Motor neuron (in vitro differentiated cells): ENCODE measurements at regions not wholly inside any gene's neighbourhood (a gene's known extent, or its start where the extent isn't known, plus 50 kb on each side); places are given as distances from the start of the nearest gene placed in this dataset.
"Not testable (repeated sequence)": the region's sequence is repeated elsewhere in the genome, so short reads cannot be mapped to it uniquely, and the experiment has no call there.

Source experiments
- ATAC-seq, 8 experiments: fragments of 200-7000 bp; cut with Tn5 transposase; replicated peaks in 6 of 8; 2 replicates each; pipeline ENCODE4 v1.8.0; 2021; ENCODE audit warnings: mild to moderate bottlenecking in 8 of 8, moderate library complexity in 8 of 8
- H3K27ac ChIP-seq, 2 donors: fragments of 250-450 bp; sonication (Bioruptor Pico); 2 replicates each; pipeline ENCODE4 v1.9.0; 2021; ENCODE audit warnings: antibody characterized with exemption in 2 of 2, mild to moderate bottlenecking in 2 of 2, moderate library complexity in 1 of 2
- H3K4me1 ChIP-seq, 2 donors: fragments of 250-450 bp; sonication (Bioruptor Pico); replicated peaks in 1 of 2; 2 replicates each; pipeline ENCODE4 v1.6.1; 2021; ENCODE audit warnings: antibody characterized with exemption in 2 of 2, mild to moderate bottlenecking in 2 of 2, moderate library complexity in 1 of 2
- H3K4me3 ChIP-seq, 5 donors: fragments of 250-450 bp; sonication (Bioruptor Pico); 2 replicates each; pipeline ENCODE4 v1.9.0; 2021; ENCODE audit warnings: antibody characterized with exemption in 5 of 5, mild to moderate bottlenecking in 5 of 5, moderate library complexity in 4 of 5
- WGBS, 10 experiments: fragments of 450-650 bp; shearing (Covaris generic); methylation state at CpG; one replicate each; pipeline ENCODE4 v1.0.0; 2022; 5-methylcytosine and 5-hydroxymethylcytosine counted together
- in situ Hi-C, 9 experiments: fragments of 400-800 bp; cut with MboI; loops; one replicate each; pipeline ENCODE4 v1.15.0; 2021; ENCODE audit warnings: low sequenced_read_pairs in 9 of 9, low pct_unique_long_range_greater_than_20kb in 2 of 9; ENCODE audit not compliant: unreplicated experiment in 9 of 9

- H3K27ac ChIP-seq, result no peak overlapping the region
- WGBS, 10 experiments, result 0 to 46% (median 26%) methylated on average over 1 of the region's 1 CpG; no CpG with 5 or more reads in 2 of the 10 experiments
These were observed 423.0 kb downstream of the TECRL start for GRCh38 chr4:63986253-63986652.

DNA sequence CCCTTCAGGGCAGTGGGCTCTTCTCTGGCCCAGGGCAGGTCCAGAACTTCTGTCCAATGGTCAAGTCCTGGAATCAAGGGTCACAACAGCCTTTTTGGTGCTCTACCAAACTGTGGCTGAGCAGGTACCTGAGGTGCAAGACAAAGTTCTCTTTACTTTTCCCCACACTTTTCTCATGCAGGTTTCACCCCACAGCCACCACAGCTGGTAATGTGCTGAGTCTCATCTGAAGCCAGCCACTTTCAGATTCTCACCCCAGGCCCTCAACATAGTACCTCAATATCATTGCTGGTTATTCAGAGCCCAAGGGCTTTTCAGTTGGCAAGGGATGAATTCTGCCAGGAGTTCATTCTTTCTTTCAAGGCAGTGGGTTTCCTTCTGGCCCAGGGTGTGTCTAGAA, 426.0 kb downstream of the TECRL start:
- no peaks in the 10 kb centered on the region for H3K4me1 ChIP-seq
- H3K27ac ChIP-seq, result no peak overlapping the region
- in situ Hi-C loops, result no loop called here
- no peak for ATAC-seq
- no peak overlapping the region for H3K4me3 ChIP-seq

More at GRCh38 chr4:63986253-63986652, 423.0 kb downstream of the TECRL start:
- no peak for ATAC-seq
- in situ Hi-C loops, result no loop called here
- H3K4me1 ChIP-seq, result no peaks in the 10 kb centered on the region
- no peak overlapping the region for H3K4me3 ChIP-seq

GRCh38 chr4:63965875-63966274, 443.4 kb downstream of the TECRL start:
- WGBS, 10 experiments, result 0 to 63% (median 52%) methylated on average over 2 of the region's 2 CpGs; no CpG with 5 or more reads in 1 of the 10 experiments
- no peak for ATAC-seq
- in situ Hi-C loops, result no loop called here
- H3K4me1 ChIP-seq, result no peaks in the 10 kb centered on the region
- no peak overlapping the region for H3K4me3 ChIP-seq
- no peak overlapping the region for H3K27ac ChIP-seq

DNA sequence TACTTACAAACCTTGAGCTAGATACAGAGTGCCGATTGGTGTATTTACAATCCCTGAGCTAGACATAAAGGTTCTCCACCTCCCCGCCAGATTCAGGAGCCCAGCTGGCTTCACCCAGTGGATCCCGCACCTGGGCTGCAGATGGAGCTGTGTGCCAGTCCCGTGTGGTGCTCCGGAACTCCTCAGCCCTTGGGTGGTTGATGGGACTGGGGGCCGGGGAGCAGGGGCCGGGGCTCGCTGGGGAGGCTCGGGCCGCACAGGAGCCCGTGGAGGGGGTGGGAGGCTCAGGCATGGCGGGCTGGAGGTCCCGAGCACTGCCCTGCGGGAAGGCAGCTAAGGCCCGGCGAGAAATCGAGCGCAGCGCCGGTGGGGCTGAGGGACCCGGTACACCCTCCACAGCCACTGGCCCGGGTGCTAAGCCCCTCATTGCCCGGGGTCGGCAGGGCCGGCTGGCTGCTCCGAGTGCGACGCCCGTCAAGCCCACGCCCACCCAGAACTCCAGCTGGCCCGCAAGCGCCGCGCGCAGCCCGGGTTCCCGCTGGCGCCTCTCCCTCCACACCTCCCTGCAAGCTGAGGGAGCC, 466.5 kb downstream of the TECRL start:
- H3K4me1 ChIP-seq, H3K4me3 ChIP-seq, in situ Hi-C loops, ATAC-seq, H3K27ac ChIP-seq: not testable (repeated sequence)
- WGBS, 10 experiments, result 90 to 98% (median 90%) methylated on average over 2 to 16 of the region's 38 CpGs; no CpG with 5 or more reads in 7 of the 10 experiments

DNA sequence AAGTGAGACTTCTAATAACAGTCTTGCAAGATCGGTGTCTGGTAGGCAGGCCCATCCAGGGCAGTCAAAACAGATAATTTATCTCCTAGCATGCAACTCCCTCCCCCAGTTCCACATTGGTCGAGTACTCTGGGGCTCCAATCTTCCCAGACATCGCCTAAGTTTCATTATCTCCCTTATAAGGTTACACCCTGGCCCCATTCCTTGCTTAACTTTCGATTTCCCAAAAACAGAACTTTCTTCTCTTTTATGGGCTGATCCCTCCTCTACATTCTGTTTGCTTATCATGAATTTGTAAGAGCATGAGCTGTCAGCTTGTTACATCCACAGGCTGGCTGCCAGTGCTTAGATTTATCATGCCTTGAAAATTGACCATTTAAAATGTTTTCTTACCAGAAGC, 471.3 kb downstream of the TECRL start:
- H3K4me3 ChIP-seq, result no peak overlapping the region
- WGBS, 10 experiments, result 0 to 94% (median 67%) methylated on average over 1 to 4 of the region's 4 CpGs
- in situ Hi-C loops, result no loop called here
- H3K27ac ChIP-seq, result no peak overlapping the region
- peak in 3 of 8 experiments; percentile 57 to 89 (median 84) for ATAC-seq
- H3K4me1 ChIP-seq, result no peaks in the 10 kb centered on the region

DNA sequence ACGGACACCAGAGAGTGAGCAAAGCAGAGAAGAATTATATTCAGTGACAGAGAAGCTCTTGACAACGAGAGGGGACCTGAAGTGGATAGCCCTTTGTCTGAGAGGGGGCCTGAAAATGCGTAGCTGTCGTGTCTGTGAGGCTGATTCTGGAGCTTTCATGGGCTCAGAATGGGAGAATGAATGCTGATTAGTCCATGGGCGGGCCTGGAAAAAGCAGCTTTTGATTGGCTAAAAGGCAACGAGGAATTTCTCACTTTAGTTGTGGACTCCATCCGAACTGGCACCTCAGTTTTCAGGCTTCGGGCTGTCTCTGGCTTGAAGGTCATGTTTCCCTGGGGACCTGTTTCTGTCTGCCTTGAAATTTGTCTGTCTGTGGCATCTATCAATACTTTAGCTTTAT, 487.1 kb downstream of the TECRL start:
- no peaks in the 10 kb centered on the region for H3K4me1 ChIP-seq
- in situ Hi-C loops, result no loop called here
- WGBS, 10 experiments, result 0 to 75% (median 67%) methylated on average over 1 to 6 of the region's 8 CpGs; no CpG with 5 or more reads in 2 of the 10 experiments
- no peak for ATAC-seq
- H3K4me3 ChIP-seq, result no peak overlapping the region
- H3K27ac ChIP-seq, result no peak overlapping the region

- in situ Hi-C loops, result no loop called here
- no peak overlapping the region for H3K4me3 ChIP-seq
- ATAC-seq, result peak in 1 of 8 experiments; percentile 27
- no peak overlapping the region for H3K27ac ChIP-seq
- WGBS, 10 experiments, result 5 to 100% (median 94%) methylated on average over 1 to 9 of the region's 10 CpGs; no CpG with 5 or more reads in 1 of the 10 experiments
- H3K4me1 ChIP-seq, result no peaks in the 10 kb centered on the region
These were observed 487.7 kb downstream of the TECRL start for GRCh38 chr4:63921561-63921960.

GRCh38 chr4:63919636-63920365, 489.4 kb downstream of the TECRL start:
- H3K4me1 ChIP-seq, result no peaks in the 10 kb centered on the region
- no peak overlapping the region for H3K4me3 ChIP-seq
- in situ Hi-C loops, result no loop called here
- H3K27ac ChIP-seq, result no peak overlapping the region
- WGBS, 10 experiments, result 0 to 92% (median 60%) methylated on average over 1 to 2 of the region's 2 CpGs; no CpG with 5 or more reads in 3 of the 10 experiments
- no peak for ATAC-seq

DNA sequence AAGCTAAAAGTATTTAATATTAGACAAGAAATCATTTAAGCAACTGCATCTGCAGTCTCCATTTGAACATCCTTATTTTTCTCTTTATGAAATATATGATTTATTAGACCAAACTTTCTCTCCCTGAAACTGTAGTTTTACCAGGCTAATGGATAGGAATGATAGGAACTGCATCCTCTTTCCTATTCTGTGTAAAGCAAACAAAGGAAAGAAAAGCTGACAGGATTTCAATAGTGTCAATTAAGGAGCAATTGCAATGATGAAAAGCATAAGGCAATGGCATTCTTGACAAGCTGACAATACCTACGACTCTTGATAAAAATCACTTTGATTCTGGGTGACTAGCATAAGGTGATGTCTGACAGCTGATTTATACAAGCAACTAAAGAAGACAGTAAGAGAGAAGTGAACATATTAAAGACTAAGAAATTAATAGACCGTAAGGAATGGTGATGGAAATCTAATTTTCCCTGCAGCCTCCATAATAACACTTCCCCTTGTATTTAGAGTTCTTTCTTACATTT, 502.5 kb downstream of the TECRL start:
- WGBS, 10 experiments, result 30 to 60% (median 49%) methylated on average over 1 to 2 of the region's 2 CpGs; no CpG with 5 or more reads in 3 of the 10 experiments
- no peak overlapping the region for H3K27ac ChIP-seq
- H3K4me3 ChIP-seq, result no peak overlapping the region

DNA sequence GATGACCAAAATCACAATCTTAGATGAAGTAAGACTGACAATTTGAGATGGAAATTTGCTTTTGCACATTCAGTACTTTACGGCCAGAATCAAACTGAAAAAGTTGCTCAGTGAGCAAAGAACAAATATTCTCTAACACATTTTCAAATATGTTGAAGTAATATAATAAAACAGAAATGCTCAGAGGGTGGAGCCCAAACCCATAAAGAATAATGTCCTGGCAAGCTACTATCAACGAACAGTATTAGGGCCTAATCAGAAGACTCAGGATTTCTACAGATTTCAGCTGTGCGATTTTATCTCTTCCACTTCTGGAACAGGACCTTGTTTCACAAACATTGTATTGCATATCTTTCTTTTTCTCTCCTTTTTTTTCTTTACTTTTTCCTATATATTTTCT, 505.0 kb downstream of the TECRL start:
- in situ Hi-C loops, result no loop called here
- Histone ChIP-seq H3K4me1 (peaks cover 0 to 3% of the 10 kb centered on the region in 2 donors), H3K4me3 (no peak overlapping the region), H3K27ac (no peak overlapping the region)
- 0 to 100% (median 43%) methylated on average over 1 to 3 of the region's 3 CpGs; no CpG with 5 or more reads in 1 of the 10 experiments for WGBS, 10 experiments
- no peak for ATAC-seq

More for the DNA sequence above, 502.5 kb downstream of the TECRL start:
- in situ Hi-C loops, result no loop called here
- peaks cover 0 to 3% of the 10 kb centered on the region in 2 donors for H3K4me1 ChIP-seq
- ATAC-seq, result peak in 4 of 8 experiments; percentile 28 to 71 (median 56)

DNA sequence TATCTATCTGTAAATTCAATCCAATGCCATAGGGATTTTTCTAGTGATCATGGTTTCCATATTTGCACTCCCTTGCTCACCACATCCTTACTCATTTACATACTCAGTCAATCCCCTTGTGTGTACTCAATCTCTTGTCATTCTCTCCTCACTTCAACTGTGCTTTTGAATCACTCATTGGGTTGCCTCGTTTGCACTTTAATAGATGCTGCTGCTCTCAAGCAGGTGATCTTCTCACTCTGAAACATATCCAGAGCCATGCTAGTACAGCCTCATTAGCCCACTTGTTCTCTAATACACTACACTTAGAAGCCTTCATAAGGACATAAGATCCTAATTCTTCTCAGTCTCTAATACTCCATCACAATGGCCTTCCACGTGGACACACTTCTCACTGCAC, 507.9 kb downstream of the TECRL start:
- in situ Hi-C loops, result no loop called here
- Histone ChIP-seq H3K4me1 (no peaks in the 10 kb centered on the region), H3K27ac (no peak overlapping the region), H3K4me3 (no peak overlapping the region)
- WGBS, 10 experiments, result 0 to 29% (median 0%) methylated on average over 1 to 2 of the region's 2 CpGs; no CpG with 5 or more reads in 3 of the 10 experiments
- ATAC-seq, result peak in 3 of 8 experiments; percentile 66 to 73 (median 68)

GRCh38 chr4:63898961-63899360, 510.3 kb downstream of the TECRL start:
- H3K4me3 ChIP-seq, result no peak overlapping the region
- in situ Hi-C loops, result no loop called here

DNA sequence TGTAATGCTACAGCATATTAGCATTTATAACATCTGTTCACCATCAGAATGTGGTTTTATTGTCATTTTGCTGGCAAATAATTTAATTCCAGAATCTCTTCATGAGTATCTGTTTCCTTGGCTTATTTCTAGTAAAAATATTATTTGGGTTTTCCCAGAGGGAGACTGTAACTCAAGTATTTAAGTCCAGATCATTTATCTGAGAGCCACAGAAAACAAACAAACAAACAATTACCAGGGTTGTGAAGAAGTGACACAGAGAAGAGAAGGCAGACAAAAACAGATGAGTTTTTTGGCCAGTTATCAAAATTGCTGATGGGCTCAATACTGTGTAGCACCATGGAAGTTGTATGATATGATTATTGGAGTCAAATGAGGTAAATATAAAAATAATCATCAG, 515.1 kb downstream of the TECRL start:
- Histone ChIP-seq H3K4me3 (no peak overlapping the region), H3K4me1 (no peaks in the 10 kb centered on the region), H3K27ac (no peak overlapping the region)
- no peak for ATAC-seq
- in situ Hi-C loops, result no loop called here

More at GRCh38 chr4:63898961-63899360, 510.3 kb downstream of the TECRL start:
- no peak overlapping the region for H3K27ac ChIP-seq
- no peaks in the 10 kb centered on the region for H3K4me1 ChIP-seq
- ATAC-seq, result no peak
